Activated CD4-positive, alpha-beta T cell treated with anti-CD3 and anti-CD28 coated beads, Interleukin-2, amount 10 ng/mL, durations not matched to agents 7 days and 5 days (primary cell): ENCODE measurements at regions not wholly inside any gene's neighbourhood (a gene's known extent, or its start where the extent isn't known, plus 50 kb on each side); places are given as distances from the start of the nearest gene placed in this dataset.
"Not testable (repeated sequence)": the region's sequence is repeated elsewhere in the genome, so short reads cannot be mapped to it uniquely, and the experiment has no call there.

ENCODE experiments used
- CTCF ChIA-PET: fragments of 350-600 bp; sonication (Branson Sonifier 250); formaldehyde crosslinking; loops from one replicate; lab custom pipeline; 2021; ENCODE audit warnings: antibody characterized with exemption; lab: Charles Lee
- POLR2A ChIA-PET: fragments of 350-600 bp; sonication (Branson Sonifier 250); formaldehyde crosslinking; loops from one replicate; lab custom pipeline; 2021; ENCODE audit warnings: antibody characterized with exemption; lab: Charles Lee
- DNase-seq: peaks from one replicate; pipeline ENCODE4 v3.0.0-alpha.2; 2020
- H3K27ac Mint-ChIP-seq: one replicate; pipeline ENCODE4 v1.8.0; 2021; ENCODE audit warnings: mild to moderate bottlenecking, moderate library complexity, mixed read lengths
- H3K27me3 Mint-ChIP-seq: one replicate; pipeline ENCODE4 v1.8.0; 2021; ENCODE audit warnings: mixed read lengths
- H3K36me3 Mint-ChIP-seq: one replicate; pipeline ENCODE4 v1.8.0; 2021; ENCODE audit warnings: low read depth, mixed read lengths
- H3K4me1 Mint-ChIP-seq: one replicate; pipeline ENCODE4 v1.8.0; 2021; ENCODE audit warnings: mixed read lengths
- H3K4me3 Mint-ChIP-seq: one replicate; pipeline ENCODE4 v1.8.0; 2021; ENCODE audit warnings: mild to moderate bottlenecking, moderate library complexity, mixed read lengths
- H3K9me3 Mint-ChIP-seq: one replicate; pipeline ENCODE4 v1.8.0; 2021; ENCODE audit warnings: mixed read lengths

DNA sequence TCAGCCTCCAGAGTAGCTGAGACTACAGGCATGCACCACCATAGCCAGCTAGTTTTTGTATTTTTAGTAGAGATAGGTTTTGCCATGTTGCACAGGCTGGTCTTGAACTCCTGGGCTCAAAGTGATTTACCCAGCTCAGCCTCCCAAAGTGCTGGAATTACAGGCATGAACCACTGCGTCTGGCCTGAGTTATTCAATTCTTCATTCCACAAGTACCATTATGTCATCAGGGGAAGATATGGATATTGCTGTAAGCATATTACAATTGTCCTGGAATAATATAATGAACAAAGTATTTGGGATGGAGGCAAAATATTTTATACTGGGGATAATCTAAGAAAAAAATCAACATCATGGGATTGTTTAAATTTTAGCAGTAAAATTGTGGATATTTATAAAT is 646.0 kb upstream of the SLITRK6 start:
- Mint-ChIP-seq H3K27me3 (no peaks in the 10 kb centered on the region), H3K9me3 (no peaks in the 10 kb centered on the region), H3K27ac (no peak overlapping the region), H3K4me3 (no peak overlapping the region), H3K4me1 (no peaks in the 10 kb centered on the region), H3K36me3 (no peaks in the 10 kb centered on the region)
- POLR2A ChIA-PET = no interaction called here
- CTCF ChIA-PET = no interaction called here
- DNase-seq = no peak

GRCh38 chr13:86445672-86446071 is 646.5 kb upstream of the SLITRK6 start:
- CTCF ChIA-PET = no interaction called here
- H3K4me3 Mint-ChIP-seq = no peak overlapping the region
- no peaks in the 10 kb centered on the region for H3K27me3 Mint-ChIP-seq
- POLR2A ChIA-PET = no interaction called here
- no peaks in the 10 kb centered on the region for H3K36me3 Mint-ChIP-seq
- H3K27ac Mint-ChIP-seq = no peak overlapping the region
- DNase-seq = no peak
- no peaks in the 10 kb centered on the region for H3K9me3 Mint-ChIP-seq
- no peaks in the 10 kb centered on the region for H3K4me1 Mint-ChIP-seq

- DNase-seq = no peak
- no peak overlapping the region for H3K27ac Mint-ChIP-seq
- H3K4me3 Mint-ChIP-seq = no peak overlapping the region
- H3K4me1 Mint-ChIP-seq = no peaks in the 10 kb centered on the region
- CTCF ChIA-PET = no interaction called here
- no peaks in the 10 kb centered on the region for H3K9me3 Mint-ChIP-seq
- H3K36me3 Mint-ChIP-seq = no peaks in the 10 kb centered on the region
- POLR2A ChIA-PET = no interaction called here
- no peaks in the 10 kb centered on the region for H3K27me3 Mint-ChIP-seq
Observed at GRCh38 chr13:86446311-86446710, 647.1 kb upstream of the SLITRK6 start.

DNA sequence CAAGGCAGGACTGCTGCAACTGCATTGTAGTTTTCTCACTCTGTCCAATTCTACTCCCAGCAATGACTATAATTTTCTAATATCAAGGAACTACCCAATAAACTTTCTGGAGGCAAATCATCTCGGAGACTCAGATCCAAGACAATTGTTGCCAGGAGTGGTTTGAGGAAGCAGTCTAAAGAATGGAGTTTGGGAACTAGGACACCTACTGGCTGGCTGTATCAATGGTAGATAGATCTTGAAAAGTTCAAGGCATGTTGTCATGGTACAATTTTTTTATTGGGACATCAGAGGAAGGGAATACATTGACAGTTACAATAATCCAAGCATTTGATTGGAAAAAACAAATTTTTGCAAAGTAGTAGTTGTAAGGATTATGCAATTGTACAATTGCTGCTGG is 648.3 kb upstream of the SLITRK6 start:
- Mint-ChIP-seq H3K27ac (no peak overlapping the region), H3K4me1 (no peaks in the 10 kb centered on the region), H3K4me3 (no peak overlapping the region), H3K36me3 (no peaks in the 10 kb centered on the region), H3K27me3 (no peaks in the 10 kb centered on the region), H3K9me3 (no peaks in the 10 kb centered on the region)
- ChIA-PET POLR2A (no interaction called here), CTCF (no interaction called here)
- no peak for DNase-seq

DNA sequence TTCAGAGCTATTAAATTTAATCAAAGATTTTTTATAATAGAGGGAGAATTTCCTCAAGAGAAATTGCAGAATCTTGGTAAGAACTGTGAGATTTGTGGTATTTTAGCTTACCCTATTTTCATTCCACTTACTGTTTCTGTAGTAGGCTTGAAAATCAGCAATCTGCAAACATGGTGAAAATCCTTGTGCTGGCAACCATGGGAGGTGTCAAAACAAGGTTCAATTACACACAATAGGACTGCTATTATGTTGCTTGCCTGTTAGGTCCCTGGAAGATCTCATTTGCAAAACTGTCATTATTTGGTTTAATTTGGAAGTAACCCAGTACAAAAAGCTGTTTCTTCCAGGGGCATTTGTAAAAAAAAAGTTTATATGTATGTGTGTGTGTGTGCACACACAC is 662.8 kb upstream of the SLITRK6 start:
- Mint-ChIP-seq H3K36me3 (no peaks in the 10 kb centered on the region), H3K27me3 (no peaks in the 10 kb centered on the region), H3K9me3 (no peaks in the 10 kb centered on the region), H3K27ac (no peak overlapping the region), H3K4me1 (no peaks in the 10 kb centered on the region), H3K4me3 (no peak overlapping the region)
- no peak for DNase-seq
- POLR2A ChIA-PET = no interaction called here
- CTCF ChIA-PET = no interaction called here

GRCh38 chr13:86464193-86464592 is 665.0 kb upstream of the SLITRK6 start:
- H3K9me3 Mint-ChIP-seq = no peaks in the 10 kb centered on the region
- POLR2A ChIA-PET = no interaction called here
- CTCF ChIA-PET = no interaction called here
- no peaks in the 10 kb centered on the region for H3K27me3 Mint-ChIP-seq
- no peaks in the 10 kb centered on the region for H3K4me1 Mint-ChIP-seq
- no peak overlapping the region for H3K27ac Mint-ChIP-seq
- DNase-seq = no peak
- H3K36me3 Mint-ChIP-seq = no peaks in the 10 kb centered on the region
- no peak overlapping the region for H3K4me3 Mint-ChIP-seq

DNA sequence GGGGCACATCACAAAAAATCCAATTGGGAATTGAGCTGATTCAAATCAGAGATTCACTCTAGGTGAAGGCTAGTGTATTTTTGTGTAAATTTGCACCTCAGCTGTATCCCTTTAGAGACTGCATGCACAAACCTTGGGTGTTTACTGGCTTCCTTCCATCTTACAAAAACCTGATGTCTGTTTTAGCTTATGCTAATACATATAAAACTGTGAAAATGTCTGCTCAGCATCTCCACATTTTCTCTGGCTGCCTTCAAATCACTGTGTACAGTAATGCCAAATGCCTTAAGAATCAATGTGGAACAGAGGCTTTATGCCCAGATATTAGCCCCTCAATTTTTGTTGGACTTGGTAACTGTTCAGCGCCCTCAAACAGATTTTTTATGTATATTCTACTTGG is 675.8 kb upstream of the SLITRK6 start:
- Mint-ChIP-seq H3K27ac (no peak overlapping the region), H3K4me1 (no peaks in the 10 kb centered on the region), H3K4me3 (no peak overlapping the region), H3K9me3 (peaks cover 2% of the 10 kb centered on the region), H3K27me3 (no peaks in the 10 kb centered on the region), H3K36me3 (no peaks in the 10 kb centered on the region)
- ChIA-PET POLR2A (no interaction called here), CTCF (no interaction called here)
- no peak for DNase-seq

DNA sequence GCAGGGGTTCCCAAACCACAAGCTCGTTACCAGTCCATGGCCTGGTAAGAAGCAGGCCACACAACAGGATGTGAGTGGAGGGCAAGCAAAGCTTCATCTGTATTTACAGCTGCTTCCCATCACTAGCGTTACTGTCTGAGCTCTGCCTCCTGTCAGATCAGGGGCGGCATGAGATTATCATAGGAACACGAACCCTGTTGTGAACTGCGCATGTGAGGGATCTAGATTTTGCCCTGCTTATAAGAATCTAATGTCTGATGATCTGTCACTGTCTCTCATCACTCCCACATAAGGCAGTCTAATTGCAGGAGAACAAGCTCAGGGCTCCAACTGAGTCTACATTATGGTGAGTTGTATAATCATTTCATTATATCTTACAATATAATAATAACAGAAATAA is 677.4 kb upstream of the SLITRK6 start:
- ChIA-PET POLR2A (no interaction called here), CTCF (no interaction called here)
- Mint-ChIP-seq H3K4me3 (no peak overlapping the region), H3K27ac (no peak overlapping the region), H3K36me3 (no peaks in the 10 kb centered on the region), H3K27me3 (no peaks in the 10 kb centered on the region), H3K4me1 (no peaks in the 10 kb centered on the region), H3K9me3 (peaks cover 2% of the 10 kb centered on the region)
- no peak for DNase-seq

DNA sequence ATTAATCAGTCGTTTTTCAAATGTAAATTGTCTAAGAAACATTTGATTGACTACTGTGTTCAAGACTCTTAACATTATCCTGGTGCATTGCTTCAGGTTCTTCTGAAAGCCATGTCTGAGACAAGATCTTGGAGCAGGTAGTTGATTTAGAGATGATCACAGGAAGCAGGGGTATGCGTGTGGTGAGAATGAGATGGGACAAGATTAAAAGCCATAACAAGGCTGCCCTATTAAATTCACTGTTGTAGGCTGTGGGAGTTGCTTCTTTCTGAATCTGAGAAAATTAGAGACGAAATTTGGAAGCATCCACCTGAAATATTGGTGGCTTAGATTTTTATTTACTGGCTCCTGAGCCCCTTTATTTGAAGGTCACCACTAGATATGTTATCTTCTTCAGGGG is 687.4 kb upstream of the SLITRK6 start:
- CTCF ChIA-PET = no interaction called here
- Mint-ChIP-seq H3K27ac (no peak overlapping the region), H3K27me3 (no peaks in the 10 kb centered on the region), H3K9me3 (peaks cover 6% of the 10 kb centered on the region), H3K36me3 (no peaks in the 10 kb centered on the region), H3K4me3 (no peak overlapping the region), H3K4me1 (no peaks in the 10 kb centered on the region)
- DNase-seq = no peak
- POLR2A ChIA-PET = no interaction called here

- H3K4me3 Mint-ChIP-seq = no peak overlapping the region
- DNase-seq = no peak
- peaks cover 6% of the 10 kb centered on the region for H3K9me3 Mint-ChIP-seq
- CTCF ChIA-PET = no interaction called here
- H3K27ac Mint-ChIP-seq = no peak overlapping the region
- H3K4me1 Mint-ChIP-seq = no peaks in the 10 kb centered on the region
- H3K36me3 Mint-ChIP-seq = no peaks in the 10 kb centered on the region
- H3K27me3 Mint-ChIP-seq = no peaks in the 10 kb centered on the region
- POLR2A ChIA-PET = no interaction called here
Observed at GRCh38 chr13:86491121-86491520, 691.9 kb upstream of the SLITRK6 start.

GRCh38 chr13:86501931-86502330 is 702.7 kb upstream of the SLITRK6 start:
- CTCF ChIA-PET, POLR2A ChIA-PET: not testable (repeated sequence)

GRCh38 chr13:86510792-86511191 is 711.6 kb upstream of the SLITRK6 start:
- Mint-ChIP-seq H3K36me3 (no peaks in the 10 kb centered on the region), H3K4me1 (no peaks in the 10 kb centered on the region), H3K27me3 (no peaks in the 10 kb centered on the region), H3K9me3 (peaks cover 7% of the 10 kb centered on the region), H3K27ac (no peak overlapping the region), H3K4me3 (no peak overlapping the region)
- CTCF ChIA-PET = no interaction called here
- POLR2A ChIA-PET = no interaction called here
- DNase-seq = no peak

More at GRCh38 chr13:86501931-86502330, 702.7 kb upstream of the SLITRK6 start:
- H3K36me3 Mint-ChIP-seq, H3K4me3 Mint-ChIP-seq, DNase-seq, H3K27ac Mint-ChIP-seq, H3K9me3 Mint-ChIP-seq, H3K27me3 Mint-ChIP-seq, H3K4me1 Mint-ChIP-seq: not testable (repeated sequence)

DNA sequence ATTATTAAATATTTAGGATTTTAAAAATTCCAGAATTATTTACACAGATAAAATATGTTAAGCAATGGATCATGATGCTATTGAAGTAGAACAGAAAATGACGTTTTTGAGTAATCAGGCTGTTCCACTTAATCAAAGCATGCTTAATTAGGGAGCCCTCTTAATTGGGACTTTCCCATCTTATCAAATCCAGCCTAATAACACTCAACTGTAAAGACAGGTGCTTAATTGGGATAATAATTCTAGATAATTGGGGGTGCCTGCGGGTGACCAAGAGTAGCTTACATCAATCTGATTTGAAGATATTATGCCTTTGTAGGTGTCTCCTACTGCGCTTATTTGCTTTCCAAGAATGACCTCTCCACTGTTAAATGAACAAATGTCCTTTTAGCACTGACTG is 742.2 kb upstream of the SLITRK6 start:
- ChIA-PET CTCF (no interaction called here), POLR2A (no interaction called here)
- no peak for DNase-seq
- Mint-ChIP-seq H3K36me3 (no peaks in the 10 kb centered on the region), H3K9me3 (no peaks in the 10 kb centered on the region), H3K27me3 (no peaks in the 10 kb centered on the region), H3K27ac (no peak overlapping the region), H3K4me3 (no peak overlapping the region), H3K4me1 (no peaks in the 10 kb centered on the region)

DNA sequence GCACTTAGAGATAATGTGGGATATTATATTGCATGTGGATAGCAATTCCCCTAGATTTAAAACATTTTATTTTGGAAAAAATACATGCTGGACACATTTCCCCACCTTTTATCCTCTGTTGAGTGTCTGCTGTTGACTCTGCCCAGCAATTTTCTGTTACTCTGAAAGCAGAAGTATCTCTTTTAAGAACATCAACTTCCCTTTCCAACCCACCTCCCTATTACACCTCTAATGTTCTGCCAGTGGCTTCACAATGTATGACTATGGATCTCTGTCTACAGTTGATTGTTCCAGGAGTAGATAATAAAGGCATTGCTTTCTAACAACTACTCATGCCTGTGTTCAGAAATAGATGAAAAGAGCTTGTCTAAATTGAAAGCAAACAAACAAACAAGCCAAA is 754.8 kb upstream of the SLITRK6 start:
- peaks cover 2% of the 10 kb centered on the region for H3K9me3 Mint-ChIP-seq
- H3K36me3 Mint-ChIP-seq = no peaks in the 10 kb centered on the region
- ChIA-PET CTCF (no interaction called here), POLR2A (no interaction called here)
- no peaks in the 10 kb centered on the region for H3K27me3 Mint-ChIP-seq
- no peak overlapping the region for H3K27ac Mint-ChIP-seq
- no peaks in the 10 kb centered on the region for H3K4me1 Mint-ChIP-seq
- no peak for DNase-seq
- H3K4me3 Mint-ChIP-seq = no peak overlapping the region
